Gastrocnemius medialis (tissue), 4 donors: ENCODE measurements at regions not wholly inside any gene's neighbourhood (a gene's known extent, or its start where the extent isn't known, plus 50 kb on each side); places are given as distances from the start of the nearest gene placed in this dataset.

Experiments
- ATAC-seq, 2 donors: fragments of 150-250 bp; one replicate each; pipeline ENCODE4 v1.9.1; 2016
- DNase-seq, 2 donors: peaks; one replicate each; pipeline ENCODE4 v3.0.0-alpha.2; 2019
- H3K27ac ChIP-seq, 4 donors: fragments of 200-600 bp; sonication (generic); 1 replicate in 1 of 4; 2 replicates in 3 of 4; pipeline ENCODE4 v1.5.1; 2016 to 2018; ENCODE audit warnings: mild to moderate bottlenecking in 2 of 4, moderate library complexity in 1 of 4
- H3K27me3 ChIP-seq, 3 donors: fragments of 200-600 bp; sonication (generic) in 2 of 3; 1 replicate in 1 of 3; 2 replicates in 2 of 3; pipeline versions ENCODE4 v1.5.1 to v1.6.0; 2016 to 2019; ENCODE audit warnings: mild to moderate bottlenecking in 1 of 3, moderate library complexity in 1 of 3
- H3K36me3 ChIP-seq, 2 donors: fragments of 200-600 bp; sonication (generic) in 1 of 2; one replicate each; pipeline ENCODE4 v1.5.1; 2017 to 2018
- H3K4me1 ChIP-seq, 2 donors: fragments of 200-600 bp; sonication (generic) in 1 of 2; one replicate each; pipeline ENCODE4 v1.5.1; 2016 to 2017; ENCODE audit warnings: mild to moderate bottlenecking in 2 of 2
- H3K4me3 ChIP-seq, 4 donors: fragments of 200-600 bp; sonication (generic) in 3 of 4; 1 replicate in 1 of 4; 2 replicates in 3 of 4; pipeline ENCODE4 v1.5.1; 2016 to 2019; ENCODE audit warnings: mild to moderate bottlenecking in 2 of 4
- H3K9me3 ChIP-seq, 3 donors: fragments of 200-600 bp; sonication (generic) in 2 of 3; 1 replicate in 1 of 3; 2 replicates in 2 of 3; pipeline ENCODE4 v1.5.1; 2016 to 2019
- CTCF ChIP-seq, 5 experiments: fragments of 450-650 bp in 3 of 5; fragments of 200-600 bp in 2 of 5; sonication (generic) in 2 of 5; IDR thresholded peaks in 4 of 5; conservative IDR thresholded peaks in 1 of 5; 1 replicate in 4 of 5; 2 replicates in 1 of 5; pipeline ENCODE4 v1.5.1; 2016 to 2019; ENCODE audit warnings: antibody characterized with exemption in 5 of 5, mild to moderate bottlenecking in 3 of 5, moderate library complexity in 3 of 5
- POLR2A ChIP-seq, 2 donors: fragments of 450-650 bp; IDR thresholded peaks; one replicate each; pipeline ENCODE4 v1.6.1; 2017; ENCODE audit warnings: antibody characterized with exemption in 2 of 2, mild to moderate bottlenecking in 2 of 2, moderate library complexity in 2 of 2
- in situ Hi-C, 4 donors: fragments of 200-750 bp; cut with MboI; loops; one replicate each; pipeline versions ENCODE4 v1.15.0 to v1.8.0; 2017; ENCODE audit warnings: low sequenced_read_pairs in 4 of 4
- intact Hi-C: fragments of 100-400 bp; cut with DNase I; formaldehyde crosslinking; loops from one replicate; pipeline ENCODE4 v1.15.1; 2023; ENCODE audit warnings: low total_unique reads

GRCh38 chr13:90968166-90968904 lies 379.2 kb upstream of the MIR17HG start:
- no peaks in the 10 kb centered on the region for H3K9me3 ChIP-seq
- H3K27me3 ChIP-seq = no peaks in the 10 kb centered on the region
- H3K36me3 ChIP-seq = no peaks in the 10 kb centered on the region
- H3K27ac ChIP-seq = no peak overlapping the region
- in situ Hi-C loops (no loop called here), intact Hi-C loops (no loop called here)
- DNase-seq (no peak), ATAC-seq (no peak)
- no peaks in the 10 kb centered on the region for H3K4me1 ChIP-seq
- H3K4me3 ChIP-seq = no peak overlapping the region
- TF ChIP-seq POLR2A (IDR thresholded peaks at IDR 0.05) = no peak

- intact Hi-C loops (no loop called here), in situ Hi-C loops (no loop called here)
- H3K9me3 ChIP-seq = no peaks in the 10 kb centered on the region
- no peaks in the 10 kb centered on the region for H3K36me3 ChIP-seq
- no peaks in the 10 kb centered on the region for H3K4me1 ChIP-seq
- no peak overlapping the region for H3K27ac ChIP-seq
- DNase-seq (no peak), ATAC-seq (no peak)
- TF ChIP-seq POLR2A (IDR thresholded peaks at IDR 0.05) (no peak), CTCF (IDR thresholded peaks at IDR 0.05 in 4 of 5, conservative IDR thresholded peaks at IDR 0.05 in 1 of 5) (no peak)
- H3K4me3 ChIP-seq = no peak overlapping the region
- H3K27me3 ChIP-seq = no peaks in the 10 kb centered on the region
Observed at GRCh38 chr13:90974249-90974975, 373.1 kb upstream of the MIR17HG start.

- Histone ChIP-seq H3K9me3 (no peaks in the 10 kb centered on the region), H3K27ac (no peak overlapping the region), H3K4me3 (no peak overlapping the region), H3K4me1 (no peaks in the 10 kb centered on the region), H3K36me3 (no peaks in the 10 kb centered on the region), H3K27me3 (no peaks in the 10 kb centered on the region)
- intact Hi-C loops = no loop called here
- in situ Hi-C loops = no loop called here
- ATAC-seq (no peak), DNase-seq (no peak)
- TF ChIP-seq CTCF (IDR thresholded peaks at IDR 0.05 in 4 of 5, conservative IDR thresholded peaks at IDR 0.05 in 1 of 5) = no peak
- TF ChIP-seq POLR2A (IDR thresholded peaks at IDR 0.05) = no peak
Observed at GRCh38 chr13:90979059-90979458, 368.4 kb upstream of the MIR17HG start.

DNA sequence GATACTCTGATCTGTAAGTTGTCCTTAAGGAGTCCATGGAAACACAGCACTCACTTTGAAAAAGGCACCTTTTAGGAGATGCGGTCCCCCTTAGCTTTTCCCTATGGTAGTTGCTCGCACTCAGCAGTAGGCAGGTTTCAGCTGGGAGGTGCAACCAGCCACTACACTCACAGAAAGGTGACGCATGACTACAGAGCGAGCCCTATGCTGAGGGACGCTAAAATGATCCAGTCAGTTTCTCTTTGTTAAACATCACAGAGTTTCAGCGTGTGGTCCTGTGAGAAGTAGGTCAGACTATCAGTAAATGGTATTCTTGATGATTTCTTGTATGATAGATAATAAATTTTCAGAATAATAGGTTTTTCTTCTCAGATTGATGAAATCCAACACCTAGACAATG lies 362.7 kb upstream of the MIR17HG start:
- in situ Hi-C loops (no loop called here), intact Hi-C loops (no loop called here)
- no peak for ATAC-seq

More for the DNA sequence above, 362.7 kb upstream of the MIR17HG start:
- H3K4me1 ChIP-seq = no peaks in the 10 kb centered on the region
- no peaks in the 10 kb centered on the region for H3K9me3 ChIP-seq
- TF ChIP-seq POLR2A (IDR thresholded peaks at IDR 0.05) = no peak
- no peak for TF ChIP-seq CTCF (IDR thresholded peaks at IDR 0.05 in 4 of 5, conservative IDR thresholded peaks at IDR 0.05 in 1 of 5)
- no peak overlapping the region for H3K27ac ChIP-seq
- H3K27me3 ChIP-seq = no peaks in the 10 kb centered on the region
- no peaks in the 10 kb centered on the region for H3K36me3 ChIP-seq
- H3K4me3 ChIP-seq = no peak overlapping the region
- no peak for DNase-seq
